ENCODE measurements at regions not wholly inside any gene's neighbourhood (a gene's known extent, or its start where the extent isn't known, plus 50 kb on each side); places are given as distances from the start of the nearest gene placed in this dataset.

DNA sequence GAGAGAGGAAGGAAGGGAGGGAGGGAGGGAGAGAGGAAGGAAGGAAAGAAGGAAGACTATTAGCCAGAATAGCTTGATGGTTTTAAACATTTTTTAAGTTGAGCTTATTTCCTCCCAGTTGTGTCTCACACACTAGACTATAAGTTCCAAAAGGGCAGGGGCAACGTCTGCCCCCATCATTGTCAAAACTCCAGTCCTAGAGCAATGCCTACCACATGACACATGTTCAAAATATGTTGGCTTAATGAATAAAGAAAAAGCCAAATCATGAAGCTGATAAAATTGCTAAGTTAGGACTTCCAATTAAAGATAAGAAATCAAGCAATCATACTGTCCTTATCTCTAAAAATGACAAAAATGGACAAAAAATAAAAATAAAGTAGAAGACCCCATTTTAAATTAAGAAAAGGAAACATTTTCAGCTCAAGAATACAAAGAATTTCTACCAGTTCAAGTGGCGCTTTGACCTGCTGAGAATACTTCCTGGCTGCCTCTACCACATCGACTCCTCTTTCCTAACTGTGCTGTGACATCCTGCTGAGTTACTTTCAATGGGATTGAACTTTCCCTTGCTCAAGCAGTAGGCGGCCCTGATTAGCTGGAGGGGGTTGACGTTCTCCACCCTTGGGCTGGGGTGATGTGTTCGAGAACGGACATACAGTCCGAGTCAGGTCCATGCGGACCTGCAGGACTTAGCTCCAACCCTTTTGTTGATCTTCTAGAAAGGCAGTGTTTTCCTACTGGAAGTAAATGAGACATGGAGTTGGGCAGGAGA, 283.9 kb upstream of the FOXQ1 start:
- no peak for DNase-seq

DNA sequence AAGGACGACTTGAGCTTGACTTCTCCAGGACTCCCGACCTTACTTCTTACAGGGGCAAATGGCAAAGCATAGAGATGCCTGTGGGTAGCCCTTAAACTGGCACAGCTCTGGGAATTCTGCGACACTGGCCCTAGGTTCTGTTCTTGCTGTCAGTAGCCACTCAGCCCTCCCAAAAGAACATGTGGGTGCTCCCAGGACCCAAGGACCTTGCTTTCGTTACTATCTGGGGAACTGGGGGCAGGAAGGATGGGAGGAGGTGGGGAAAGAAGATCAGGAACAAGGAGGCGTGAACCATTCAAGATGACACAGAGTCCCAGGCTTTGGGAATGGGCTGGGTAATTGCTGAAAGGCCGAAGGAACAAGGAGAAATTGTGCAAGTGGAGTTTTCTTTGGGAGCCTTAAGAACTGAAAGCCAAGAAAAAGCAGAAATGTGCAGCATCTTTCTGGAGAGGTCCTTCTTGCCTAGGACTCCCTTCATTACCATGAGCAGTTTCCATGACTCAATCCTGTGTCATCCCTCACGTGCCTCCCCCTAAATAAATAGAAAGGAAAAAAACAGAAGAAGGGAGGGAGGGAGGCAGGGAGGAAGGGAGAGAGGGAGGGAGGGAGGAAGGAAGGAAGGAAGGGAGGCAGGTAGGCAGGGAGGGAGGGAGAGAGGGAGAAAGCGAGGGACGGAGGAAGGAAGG, 284.6 kb upstream of the FOXQ1 start:
- DNase-seq: no peak

DNA sequence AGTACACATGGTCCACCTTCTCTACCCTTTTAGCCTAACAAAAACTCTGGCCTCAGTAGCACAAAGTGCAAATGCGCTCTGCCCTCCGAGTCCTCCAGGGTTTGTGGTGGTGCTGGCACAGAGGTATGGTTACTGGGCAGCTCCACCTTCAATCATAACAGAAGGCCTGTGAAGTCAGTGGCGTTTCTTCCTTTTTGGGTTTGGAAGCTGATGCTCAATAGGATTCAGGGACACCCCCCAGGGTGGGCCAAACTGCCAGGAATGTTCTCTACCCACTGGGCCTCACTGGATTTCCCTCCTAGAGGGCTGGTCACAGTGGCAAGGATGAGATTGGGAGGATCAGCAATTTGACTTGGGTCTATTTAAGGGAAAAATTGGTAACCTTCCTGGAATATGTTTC, 286.1 kb upstream of the FOXQ1 start:
- no peak for DNase-seq

DNA sequence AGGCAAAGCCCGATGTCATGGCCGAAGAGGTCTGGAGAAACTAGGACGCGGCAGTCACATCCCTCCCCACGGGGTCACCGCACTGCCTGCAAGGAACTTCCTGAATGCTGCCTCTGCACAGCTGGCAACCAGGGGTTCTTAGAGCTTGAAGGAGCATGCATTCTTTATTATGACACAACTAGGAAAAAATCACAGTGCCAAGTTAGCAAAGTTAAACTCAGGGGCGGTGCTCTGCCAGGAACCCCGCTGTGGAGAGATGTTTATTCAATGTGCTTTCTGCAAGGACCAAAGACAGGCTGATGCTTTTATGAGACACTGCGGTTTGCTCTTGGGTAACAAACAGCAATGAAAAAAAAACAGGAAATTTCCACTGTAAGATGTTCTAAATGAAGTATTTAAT, 287.3 kb upstream of the FOXQ1 start:
- peak; percentile 95 for DNase-seq

DNA sequence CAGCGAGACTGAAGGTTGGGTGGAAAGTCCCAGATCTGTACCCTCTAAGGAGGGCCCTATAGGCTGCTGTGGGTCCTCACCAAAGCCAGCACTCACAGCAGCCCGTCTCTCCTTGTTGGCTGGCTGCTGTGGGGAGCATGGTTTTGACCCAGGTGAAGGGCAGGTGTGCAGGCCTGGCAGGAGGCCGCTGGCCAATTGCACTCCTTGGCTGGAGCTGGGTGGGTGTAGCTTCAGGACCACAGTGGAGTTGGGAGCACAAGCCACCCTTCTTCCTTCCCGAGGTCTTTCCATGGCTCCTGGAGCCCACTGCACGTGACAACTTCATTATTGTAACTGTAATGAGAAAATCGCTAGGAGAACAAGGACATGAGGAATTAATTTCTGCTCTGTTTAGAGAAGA, 287.7 kb upstream of the FOXQ1 start:
- DNase-seq: no peak

DNA sequence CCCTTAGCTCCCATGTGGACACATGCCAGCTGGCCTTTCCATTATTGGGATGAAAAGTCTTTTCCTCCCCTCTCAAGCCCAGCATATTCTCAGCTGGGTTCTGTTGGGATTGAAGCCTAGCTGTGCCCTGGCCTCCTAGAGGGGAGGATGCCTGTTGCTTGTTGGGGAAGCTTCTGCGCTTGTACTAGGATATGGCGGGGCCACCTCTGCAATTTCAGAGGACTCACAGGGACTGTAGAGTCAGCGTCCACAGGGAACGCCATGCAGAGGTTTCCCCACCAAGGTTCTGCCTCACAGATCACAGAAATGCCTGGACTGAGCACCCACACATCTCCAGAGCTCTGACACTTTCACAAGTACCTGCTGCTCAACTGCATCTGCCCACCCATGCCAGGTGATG, 288.7 kb upstream of the FOXQ1 start:
- DNase-seq: no peak

DNA sequence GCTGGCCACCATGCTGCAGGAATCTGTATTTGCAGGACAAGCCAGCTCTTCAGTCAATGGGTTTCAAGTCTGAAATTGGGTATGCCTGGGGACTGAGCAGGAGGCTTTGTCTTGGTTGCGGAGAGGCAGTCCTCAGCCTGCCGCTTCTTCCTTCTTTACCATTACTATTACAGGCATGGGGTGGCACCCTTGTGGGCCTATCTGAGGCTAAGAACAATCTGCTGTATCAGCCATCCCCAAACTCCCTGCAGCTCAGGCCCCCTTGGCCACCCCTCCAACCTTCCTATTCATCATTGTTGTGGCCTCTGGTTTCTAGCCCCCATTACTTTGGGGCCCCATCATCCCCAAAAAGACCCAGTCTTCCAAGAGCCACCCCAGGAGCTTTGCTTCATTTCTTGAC, 289.2 kb upstream of the FOXQ1 start:
- DNase-seq: no peak

DNA sequence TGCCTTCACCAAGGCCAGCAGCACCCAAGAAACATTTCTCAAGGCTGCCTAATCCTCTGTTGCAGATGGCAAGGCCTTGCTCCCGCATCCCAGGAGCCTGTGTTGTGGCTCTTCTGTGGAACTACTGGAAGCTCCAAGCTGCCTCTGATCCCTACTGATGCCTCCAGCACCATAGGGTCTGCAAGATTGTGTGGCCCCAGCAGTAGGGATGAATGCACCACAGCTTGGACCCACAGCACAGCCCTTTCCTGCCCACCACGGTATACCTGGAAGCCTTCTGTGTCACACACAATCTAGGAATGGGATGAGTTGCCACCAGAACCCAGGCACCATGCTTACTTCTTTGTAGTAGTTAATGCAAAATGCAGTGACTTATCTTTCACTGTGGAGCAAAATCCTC, 291.1 kb upstream of the FOXQ1 start:
- no peak for DNase-seq

DNA sequence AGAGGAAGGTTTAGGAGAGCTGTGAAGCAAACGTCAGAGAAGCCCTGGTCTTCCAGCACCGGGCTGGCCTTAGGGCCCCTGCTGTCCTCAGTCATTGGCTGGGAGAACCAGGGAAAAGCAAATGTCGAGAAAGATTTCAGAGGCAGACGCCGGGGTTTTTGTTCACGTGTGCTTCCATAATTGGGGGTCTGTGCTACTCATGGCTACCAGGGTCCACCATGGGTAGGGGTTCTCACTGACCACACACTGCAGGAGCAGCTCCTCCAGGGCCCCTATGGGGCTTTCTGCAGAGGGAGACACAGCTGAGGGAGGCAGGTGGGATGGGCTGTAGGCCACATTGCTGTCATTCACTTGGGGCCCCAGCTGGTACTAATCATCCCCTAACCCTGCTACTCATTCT, 291.8 kb upstream of the FOXQ1 start:
- DNase-seq: no peak

DNA sequence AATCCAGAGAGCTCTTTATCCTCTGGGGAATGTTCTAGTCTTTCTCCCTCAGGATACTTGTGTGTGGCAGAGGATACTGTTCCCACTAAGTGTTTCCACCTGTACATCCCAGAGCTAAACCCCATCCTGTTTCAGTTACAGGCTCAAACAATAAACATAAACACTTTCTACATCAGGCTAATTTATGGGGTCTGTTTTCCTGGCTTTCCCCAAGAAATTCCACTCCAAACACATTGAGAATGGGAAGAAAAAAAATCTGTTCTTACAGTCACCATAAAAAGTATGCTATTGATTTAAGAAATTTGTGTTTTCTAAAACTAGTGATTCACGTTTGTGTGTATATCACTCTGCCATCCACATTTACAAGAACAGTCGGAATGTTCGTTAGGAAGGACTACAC, 293.9 kb upstream of the FOXQ1 start:
- DNase-seq: peak; percentile 87

DNA sequence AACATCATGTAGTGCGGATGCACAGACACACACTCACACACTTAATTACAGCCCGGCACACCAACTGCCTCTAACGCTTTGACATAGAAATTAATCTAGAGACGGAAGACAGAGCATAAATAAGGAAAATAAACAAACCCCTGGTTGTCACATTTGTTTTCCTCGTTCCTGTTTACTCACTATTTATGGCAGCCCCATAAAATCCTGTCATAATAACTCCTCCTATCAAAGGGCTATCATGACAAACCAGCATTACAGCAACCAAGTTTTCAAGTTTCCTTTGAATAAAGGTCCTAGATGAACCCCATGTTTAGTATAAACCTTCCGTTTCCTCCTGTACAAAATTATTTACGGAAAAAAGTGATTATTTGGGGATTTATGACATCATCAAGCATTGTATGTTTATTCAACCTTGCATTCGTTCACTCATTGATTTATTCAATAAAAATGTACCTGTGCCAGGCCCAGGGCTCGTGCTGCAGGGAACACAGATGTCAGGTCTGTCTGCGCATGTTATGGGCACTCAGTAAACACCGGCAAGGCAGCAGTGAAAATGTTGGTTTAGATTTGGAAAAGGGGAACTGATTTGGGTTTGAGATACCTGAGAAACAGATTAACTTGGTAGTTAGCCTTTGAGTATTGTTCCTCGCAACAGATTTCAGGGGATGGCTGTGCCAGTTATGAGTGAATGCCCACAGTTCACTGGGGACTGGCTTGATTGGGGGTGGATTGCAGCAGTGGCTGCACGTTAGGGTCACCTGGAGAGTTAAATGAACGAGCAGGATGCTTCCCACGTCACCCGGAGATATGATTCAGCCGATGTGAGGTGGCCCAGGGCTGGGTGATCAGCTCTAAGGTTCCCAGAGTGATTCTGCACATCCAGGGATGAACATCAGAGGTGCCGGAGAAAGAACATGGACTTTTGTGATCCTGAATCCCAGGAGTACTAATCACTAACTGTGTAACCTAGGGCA, 295.3 kb upstream of the FOXQ1 start:
- no peak for DNase-seq

DNA sequence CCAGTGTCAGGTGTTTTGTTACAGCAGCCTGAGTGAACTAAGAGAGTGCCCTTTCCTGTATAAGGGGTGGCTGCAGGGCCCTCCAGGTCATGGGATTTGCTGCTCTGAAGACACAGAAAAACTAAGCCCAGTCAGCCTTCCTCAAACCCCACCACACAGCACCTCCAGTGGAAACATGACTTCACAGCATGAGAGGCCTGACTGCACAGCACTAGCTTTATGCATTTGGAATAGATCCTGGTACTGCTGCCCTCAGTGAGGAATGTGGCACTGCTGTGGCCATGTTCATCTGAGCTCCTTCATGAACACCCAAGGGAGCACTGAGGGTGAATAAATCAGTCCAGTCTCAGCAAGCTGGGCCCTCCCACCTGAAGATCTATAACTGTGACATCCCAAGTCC, 296.1 kb upstream of the FOXQ1 start:
- DNase-seq: no peak

DNA sequence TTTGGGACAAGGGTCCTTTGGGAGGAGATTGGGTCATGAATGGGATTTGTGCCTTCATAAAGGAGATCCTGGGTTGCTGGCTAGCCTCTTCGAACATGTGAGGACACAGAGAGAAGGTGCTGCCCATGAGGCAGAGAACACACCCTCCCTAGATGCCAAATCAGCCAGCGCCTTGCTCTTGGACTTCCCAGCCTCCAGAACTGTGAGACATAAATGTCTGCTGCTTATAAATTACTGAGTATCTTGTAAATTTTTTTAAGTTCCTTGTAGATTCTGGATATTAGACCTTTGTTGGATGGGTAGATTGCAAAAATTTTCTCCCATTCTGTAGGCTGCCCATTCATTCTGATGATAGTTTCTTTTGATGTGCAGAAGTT, 297.5 kb upstream of the FOXQ1 start:
- DNase-seq: no peak

DNA sequence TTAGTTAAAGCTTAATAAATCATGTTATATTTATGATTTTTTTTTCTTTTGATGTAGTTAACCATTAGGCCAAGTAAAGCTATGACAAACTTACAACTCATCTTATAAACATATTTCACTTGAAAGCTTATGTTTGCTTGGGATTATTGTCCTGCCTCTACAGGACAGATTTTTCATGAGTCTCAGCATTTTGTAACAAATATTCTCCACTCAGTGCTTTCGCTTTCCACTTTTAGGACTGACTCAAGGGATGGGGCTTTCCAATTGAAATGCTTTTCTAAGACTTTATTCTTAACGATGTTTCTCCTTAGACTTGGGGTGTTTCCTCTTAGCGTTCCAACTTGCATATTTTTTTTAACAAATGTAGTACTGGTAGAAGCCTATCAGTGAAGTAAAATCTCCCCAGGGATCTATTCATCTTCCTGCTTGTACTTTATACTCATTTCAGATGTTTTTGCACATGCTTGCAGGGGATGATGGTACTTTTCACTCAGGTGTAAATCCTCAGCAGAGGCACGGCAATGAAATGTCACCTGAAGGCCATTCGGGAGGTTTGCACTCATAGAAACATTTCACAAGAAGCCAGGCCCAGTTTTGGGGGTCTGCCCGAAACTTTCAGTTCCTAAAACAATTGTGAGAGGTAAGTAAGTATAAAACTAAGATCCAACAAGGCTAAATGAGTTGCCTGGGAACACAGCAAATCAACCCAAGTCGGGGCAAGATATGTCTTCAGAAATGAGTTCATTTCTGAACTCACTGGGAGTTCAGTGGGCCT, 298.1 kb upstream of the FOXQ1 start:
- no peak for DNase-seq

DNA sequence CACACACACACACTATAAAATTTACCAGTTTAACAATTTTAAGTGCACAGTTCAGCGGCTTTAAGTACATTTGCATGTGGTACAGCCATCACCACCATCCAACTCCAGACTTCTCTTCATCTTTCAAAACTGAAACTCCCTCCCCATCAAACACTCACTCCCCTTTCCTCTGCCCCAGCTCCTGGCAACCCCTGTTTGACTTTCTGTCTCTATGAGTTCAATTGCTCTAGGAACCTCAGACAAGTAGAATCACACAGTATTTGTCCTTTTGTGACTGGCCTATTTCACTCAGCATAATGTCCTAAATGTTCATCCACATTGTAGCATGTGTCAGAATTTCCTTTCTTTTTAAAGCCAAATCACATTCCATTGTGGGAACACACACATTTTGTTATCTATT, 302.8 kb upstream of the FOXQ1 start:
- DNase-seq: no peak

DNA sequence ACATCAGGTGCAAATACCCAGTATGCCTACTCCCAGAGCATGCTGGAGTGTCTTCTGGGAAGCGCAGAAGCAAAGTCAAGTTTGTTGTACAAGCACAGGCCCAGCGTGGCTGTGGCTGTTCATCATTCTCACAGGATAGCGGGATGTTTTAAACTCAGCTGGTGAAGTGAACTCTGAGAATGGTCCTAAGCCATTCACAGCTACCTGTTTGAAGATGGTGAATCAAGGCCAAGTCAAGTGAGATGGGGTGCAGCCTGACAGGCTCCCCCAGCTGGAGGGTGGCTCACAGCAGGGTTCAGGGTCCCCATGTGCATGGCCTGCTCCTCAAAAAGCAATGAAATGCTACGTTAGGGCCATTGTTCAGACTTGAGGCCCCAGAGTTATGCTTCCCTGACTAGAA, 304.7 kb upstream of the FOXQ1 start:
- DNase-seq: no peak

DNA sequence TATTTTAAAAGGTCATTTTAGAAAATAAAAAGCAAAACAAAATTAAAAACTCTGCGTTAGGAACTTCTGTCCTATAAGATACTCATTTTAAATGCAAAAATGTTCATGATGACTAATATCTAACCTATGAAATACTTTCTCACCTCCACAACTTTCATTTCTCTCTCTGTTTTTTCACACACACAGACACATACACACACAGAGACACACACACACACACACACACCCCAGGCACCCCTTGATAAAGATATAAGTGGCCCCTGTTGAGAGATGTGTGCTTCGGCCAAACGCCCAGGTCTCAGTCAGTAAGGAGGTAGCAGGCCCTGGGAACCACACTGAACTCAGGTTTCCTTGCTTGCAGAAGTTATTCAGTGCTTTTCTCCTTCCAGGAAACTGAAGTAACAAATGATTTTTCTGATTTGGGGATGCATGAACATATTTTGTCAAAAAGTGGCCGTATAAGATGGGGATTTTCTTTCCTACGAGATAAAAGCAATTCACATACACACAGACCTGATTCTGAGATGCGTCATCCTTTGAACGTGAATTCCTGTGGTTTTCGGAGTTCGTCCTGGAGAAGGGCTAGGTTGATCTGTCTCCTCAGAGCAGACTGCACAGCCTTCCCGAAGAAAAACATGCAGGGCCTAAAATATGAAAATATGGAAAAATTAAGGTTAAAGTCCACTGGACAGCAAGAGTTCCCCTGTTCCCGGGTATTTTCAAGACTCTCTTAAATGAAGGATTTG, 306.8 kb upstream of the FOXQ1 start:
- DNase-seq: no peak

DNA sequence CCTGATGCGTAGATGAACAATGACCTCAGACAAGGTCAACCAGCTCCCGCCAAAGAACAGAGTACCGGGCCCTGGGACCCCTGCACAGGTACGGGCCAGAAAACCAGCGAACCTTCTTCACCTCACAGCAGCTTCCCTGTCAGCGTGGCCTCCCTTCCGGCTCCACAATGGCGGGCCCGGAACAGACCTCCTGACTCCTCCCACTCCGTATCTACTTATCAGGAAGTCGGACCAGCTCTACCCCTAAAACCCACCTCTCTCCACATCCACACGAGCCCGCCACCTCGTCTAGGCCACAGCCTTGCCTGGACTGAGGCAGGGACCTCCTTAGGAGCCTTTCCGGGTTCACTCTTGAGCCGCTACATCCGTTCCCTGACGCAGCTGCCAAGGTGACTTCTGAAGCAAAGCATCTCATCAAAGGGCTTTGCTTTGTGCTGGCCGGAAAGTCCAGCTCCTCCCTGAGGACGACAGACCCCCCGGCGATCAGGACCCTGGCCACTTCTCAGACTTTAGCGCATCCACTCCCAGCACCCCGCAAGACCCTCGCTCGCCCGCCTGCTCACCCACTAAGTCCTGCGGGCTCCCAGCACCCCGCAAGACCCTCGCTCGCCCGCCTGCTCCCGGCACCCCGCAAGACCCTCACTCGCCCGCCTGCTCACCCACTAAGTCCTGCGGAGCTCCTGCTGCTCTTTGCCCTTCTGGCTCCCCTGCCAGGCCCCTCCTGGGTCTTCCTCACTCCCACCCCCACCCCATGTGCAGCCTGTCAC, 308.3 kb upstream of the FOXQ1 start:
- no peak for DNase-seq

DNA sequence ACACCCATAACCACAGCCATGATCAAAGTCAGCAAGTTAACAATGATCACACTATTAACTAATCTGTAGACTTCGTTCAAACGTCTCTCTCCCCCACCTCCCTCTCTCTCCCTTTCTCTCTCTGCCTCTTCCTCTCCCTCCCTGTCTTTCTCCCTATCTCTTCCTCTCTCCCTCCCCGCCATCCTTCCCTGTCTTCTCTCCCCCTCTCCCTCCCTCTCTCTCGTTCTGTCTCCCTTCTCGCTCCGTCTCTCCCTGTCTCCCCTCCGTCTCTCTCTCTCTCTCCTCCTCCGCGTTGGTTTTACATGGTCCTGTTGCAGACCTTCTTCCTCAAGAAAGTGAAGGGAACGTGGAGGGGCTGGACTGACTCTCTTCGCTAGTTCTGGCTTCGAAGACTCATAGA, 308.9 kb upstream of the FOXQ1 start:
- no peak for DNase-seq

DNA sequence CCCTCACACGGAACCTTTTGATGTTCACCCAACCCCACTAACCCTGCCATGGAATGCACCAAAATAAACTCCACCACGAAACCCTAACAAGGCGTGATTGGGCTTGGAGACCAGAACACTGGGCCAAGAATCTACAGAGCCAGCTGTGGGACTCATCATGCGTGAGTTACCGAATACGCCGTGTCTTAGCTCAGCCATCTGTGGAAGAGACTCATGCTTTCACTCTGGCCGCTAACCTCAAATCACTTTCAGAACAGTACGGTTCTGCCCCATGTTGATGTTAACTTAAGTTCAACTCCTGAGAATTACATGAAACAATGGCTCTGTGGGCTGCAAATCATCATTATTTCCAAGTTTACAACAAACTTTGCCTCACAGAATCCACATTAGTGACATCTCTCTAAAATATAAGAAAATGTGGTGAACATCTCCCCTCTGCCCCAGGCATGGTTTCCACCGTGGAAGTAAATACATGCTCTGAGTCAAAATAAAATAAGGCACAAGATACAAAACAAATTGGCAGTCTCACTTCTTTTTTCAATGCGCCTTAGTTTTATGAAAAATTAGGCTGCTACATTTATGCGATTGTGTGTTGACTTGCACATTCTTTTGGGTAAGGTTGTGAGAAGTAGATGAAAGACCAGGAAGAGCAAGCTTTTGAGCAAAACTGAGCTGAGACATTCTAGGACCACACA, 308.9 kb upstream of the EXOC2 start:
- DNase-seq: no peak
